ENCODE measurements at regions not wholly inside any gene's neighbourhood (a gene's known extent, or its start where the extent isn't known, plus 50 kb on each side); places are given as distances from the start of the nearest gene placed in this dataset.
"Not testable (repeated sequence)": the region's sequence is repeated elsewhere in the genome, so short reads cannot be mapped to it uniquely, and the experiment has no call there.

- DNase-seq (ENCODE audit: low read depth, low spot score): no peak
Observed at GRCh38 chr15:58357529-58358476, 74.0 kb upstream of the LIPC start.

- DNase-seq (ENCODE audit: low read depth, low spot score): no peak
Observed at GRCh38 chr15:58360421-58361090, 71.2 kb upstream of the LIPC start.

GRCh38 chr15:58361273-58361759 is 70.5 kb upstream of the LIPC start:
- peak; percentile 91 for DNase-seq (ENCODE audit: low read depth, low spot score)

GRCh38 chr15:58362262-58362922 is 69.4 kb upstream of the LIPC start:
- no peak for DNase-seq (ENCODE audit: low read depth, low spot score)

- not testable (repeated sequence) for DNase-seq (ENCODE audit: low read depth, low spot score)
Observed at GRCh38 chr15:58363118-58363517, 68.7 kb upstream of the LIPC start.

- DNase-seq (ENCODE audit: low read depth, low spot score): not testable (repeated sequence)
Observed at GRCh38 chr15:58363673-58364072, 68.1 kb upstream of the LIPC start.

- DNase-seq (ENCODE audit: low read depth, low spot score): not testable (repeated sequence)
Observed at GRCh38 chr15:58365098-58365497, 66.7 kb upstream of the LIPC start.

- peak; percentile 40 for DNase-seq (ENCODE audit: low read depth, low spot score)
Observed at GRCh38 chr15:58369261-58369701, 62.5 kb upstream of the LIPC start.

- DNase-seq (ENCODE audit: low read depth, low spot score): no peak
Observed at GRCh38 chr15:58369956-58370355, 61.8 kb upstream of the LIPC start.

GRCh38 chr15:58374147-58374546 is 57.6 kb upstream of the LIPC start:
- no peak for DNase-seq (ENCODE audit: low read depth, low spot score)

- no peak for DNase-seq (ENCODE audit: low read depth, low spot score)
Observed at GRCh38 chr15:58377193-58377592, 54.6 kb upstream of the LIPC start.

- DNase-seq (ENCODE audit: low read depth, low spot score): no peak
Observed at GRCh38 chr15:58378241-58379085, 53.3 kb upstream of the LIPC start.

- DNase-seq (ENCODE audit: low read depth, low spot score): not testable (repeated sequence)
Observed at GRCh38 chr15:58379454-58379853, 52.3 kb upstream of the LIPC start.

- DNase-seq (ENCODE audit: low read depth, low spot score): no peak
Observed at GRCh38 chr15:58380280-58380945, 51.4 kb upstream of the LIPC start.

- no peak for DNase-seq (ENCODE audit: low read depth, low spot score)
Observed at GRCh38 chr15:58381697-58382096, 50.1 kb upstream of the LIPC start.
